Neural crest cell (in vitro differentiated cells): ENCODE measurements at regions not wholly inside any gene's neighbourhood (a gene's known extent, or its start where the extent isn't known, plus 50 kb on each side); places are given as distances from the start of the nearest gene placed in this dataset.

Source experiments
- DNase-seq: peaks from one replicate; pipeline ENCODE4 v3.0.0; 2021; ENCODE audit warnings: low read depth, mixed read lengths, low spot score
- H3K27ac Mint-ChIP-seq: one replicate; pipeline ENCODE4 v1.8.0; 2021; ENCODE audit warnings: mild to moderate bottlenecking, mixed read lengths; ENCODE audit not compliant: unreplicated experiment
- H3K27me3 Mint-ChIP-seq: 2 replicates; pipeline ENCODE4 v1.8.0; 2021; ENCODE audit warnings: low read depth, mild to moderate bottlenecking, mixed read lengths
- H3K36me3 Mint-ChIP-seq: 2 replicates; pipeline ENCODE4 v1.8.0; 2021; ENCODE audit warnings: low read depth, mild to moderate bottlenecking, mixed read lengths
- H3K4me1 Mint-ChIP-seq: 2 replicates; pipeline ENCODE4 v1.8.0; 2021; ENCODE audit warnings: mixed read lengths
- H3K4me3 Mint-ChIP-seq: one replicate; pipeline ENCODE4 v1.8.0; 2021; ENCODE audit warnings: mild to moderate bottlenecking, mixed read lengths
- H3K9me3 Mint-ChIP-seq: 2 replicates; pipeline ENCODE4 v1.8.0; 2021; ENCODE audit warnings: mixed read lengths
- TF ChIP-seq, protein P1 (sequence below): fragments of 200-600 bp; sonication (generic); conservative IDR thresholded peaks from 2 replicates; pipeline ENCODE4 v1.5.0; 2021; ENCODE audit warnings: antibody characterized with exemption, mild to moderate bottlenecking

DNA sequence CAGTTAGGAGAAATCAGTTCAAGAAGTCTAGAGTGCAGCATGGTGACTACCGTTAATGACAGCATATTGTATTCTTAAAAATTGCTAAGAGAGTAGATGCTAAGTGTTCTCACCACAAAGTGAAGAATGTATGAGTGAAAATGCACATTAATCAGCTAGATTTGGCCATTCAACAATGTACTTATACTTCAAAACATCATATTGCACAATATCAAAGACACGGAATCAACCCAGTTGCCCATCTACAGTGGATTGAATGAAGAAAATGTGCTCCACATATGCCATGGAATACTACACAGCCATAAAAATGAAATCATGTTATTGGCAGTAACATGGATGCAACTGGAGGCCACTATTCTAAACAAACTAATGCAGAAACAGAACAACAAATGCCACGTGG is 119.9 kb upstream of the NDN start:
- Mint-ChIP-seq H3K27ac (no peak overlapping the region), H3K4me1 (no peaks in the 10 kb centered on the region), H3K9me3 (peaks cover 15% of the 10 kb centered on the region), H3K27me3 (no peaks in the 10 kb centered on the region), H3K4me3 (no peak overlapping the region), H3K36me3 (peaks cover 21% of the 10 kb centered on the region)
- TF ChIP-seq, protein P1, sequence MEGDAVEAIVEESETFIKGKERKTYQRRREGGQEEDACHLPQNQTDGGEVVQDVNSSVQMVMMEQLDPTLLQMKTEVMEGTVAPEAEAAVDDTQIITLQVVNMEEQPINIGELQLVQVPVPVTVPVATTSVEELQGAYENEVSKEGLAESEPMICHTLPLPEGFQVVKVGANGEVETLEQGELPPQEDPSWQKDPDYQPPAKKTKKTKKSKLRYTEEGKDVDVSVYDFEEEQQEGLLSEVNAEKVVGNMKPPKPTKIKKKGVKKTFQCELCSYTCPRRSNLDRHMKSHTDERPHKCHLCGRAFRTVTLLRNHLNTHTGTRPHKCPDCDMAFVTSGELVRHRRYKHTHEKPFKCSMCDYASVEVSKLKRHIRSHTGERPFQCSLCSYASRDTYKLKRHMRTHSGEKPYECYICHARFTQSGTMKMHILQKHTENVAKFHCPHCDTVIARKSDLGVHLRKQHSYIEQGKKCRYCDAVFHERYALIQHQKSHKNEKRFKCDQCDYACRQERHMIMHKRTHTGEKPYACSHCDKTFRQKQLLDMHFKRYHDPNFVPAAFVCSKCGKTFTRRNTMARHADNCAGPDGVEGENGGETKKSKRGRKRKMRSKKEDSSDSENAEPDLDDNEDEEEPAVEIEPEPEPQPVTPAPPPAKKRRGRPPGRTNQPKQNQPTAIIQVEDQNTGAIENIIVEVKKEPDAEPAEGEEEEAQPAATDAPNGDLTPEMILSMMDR = no peak
- no peak for DNase-seq

- peaks cover 28% of the 10 kb centered on the region for H3K36me3 Mint-ChIP-seq
- H3K9me3 Mint-ChIP-seq = peaks cover 18% of the 10 kb centered on the region
- no peaks in the 10 kb centered on the region for H3K4me1 Mint-ChIP-seq
- no peak for DNase-seq
- H3K27me3 Mint-ChIP-seq = no peaks in the 10 kb centered on the region
- H3K4me3 Mint-ChIP-seq = no peak overlapping the region
- TF ChIP-seq, protein P1 = no peak
- H3K27ac Mint-ChIP-seq = no peak overlapping the region
Observed at GRCh38 chr15:23823508-23823907, 136.4 kb upstream of the NDN start.

- H3K9me3 Mint-ChIP-seq = peaks cover 9% of the 10 kb centered on the region
- H3K27me3 Mint-ChIP-seq = no peaks in the 10 kb centered on the region
- H3K4me1 Mint-ChIP-seq = peaks cover 6% of the 10 kb centered on the region
- TF ChIP-seq, protein P1 = no peak
- H3K4me3 Mint-ChIP-seq = no peak overlapping the region
- no peak overlapping the region for H3K27ac Mint-ChIP-seq
- peaks cover 12% of the 10 kb centered on the region for H3K36me3 Mint-ChIP-seq
- DNase-seq = no peak
Observed at GRCh38 chr15:23828786-23829185, 141.7 kb upstream of the NDN start.

DNA sequence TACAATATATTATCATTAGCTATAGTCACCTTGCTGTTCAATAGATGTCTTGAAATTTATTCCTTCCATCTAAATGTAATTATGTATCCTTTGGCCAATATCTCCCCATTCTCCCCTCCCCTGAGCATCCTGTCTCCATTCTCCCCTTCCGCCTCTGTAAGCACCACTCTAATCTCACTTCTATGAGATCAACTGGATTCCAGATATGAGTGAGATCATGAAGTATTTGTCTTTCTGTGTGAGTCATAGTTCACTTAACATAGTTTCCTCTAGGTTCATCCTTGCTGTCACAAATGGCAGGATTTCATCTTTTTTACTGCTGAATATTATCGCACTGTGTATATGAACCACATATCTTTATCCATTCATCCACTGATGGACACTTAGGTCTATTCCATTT is 148.8 kb upstream of the NDN start:
- TF ChIP-seq, protein P1 = no peak
- Mint-ChIP-seq H3K36me3 (peaks cover 22% of the 10 kb centered on the region), H3K27me3 (no peaks in the 10 kb centered on the region), H3K4me3 (no peak overlapping the region), H3K9me3 (peaks cover 15% of the 10 kb centered on the region), H3K27ac (no peak overlapping the region), H3K4me1 (peaks cover 8% of the 10 kb centered on the region)
- DNase-seq = no peak

- Mint-ChIP-seq H3K27ac (no peak overlapping the region), H3K27me3 (no peaks in the 10 kb centered on the region), H3K4me3 (no peak overlapping the region), H3K9me3 (peaks cover 14% of the 10 kb centered on the region), H3K4me1 (peaks cover 13% of the 10 kb centered on the region), H3K36me3 (peaks cover 24% of the 10 kb centered on the region)
- no peak for DNase-seq
- TF ChIP-seq, protein P1 = no peak
Observed at GRCh38 chr15:23839893-23840474, 152.9 kb upstream of the NDN start.
